ENCODE measurements at regions not wholly inside any gene's neighbourhood (a gene's known extent, or its start where the extent isn't known, plus 50 kb on each side); places are given as distances from the start of the nearest gene placed in this dataset.
"Not testable (repeated sequence)": the region's sequence is repeated elsewhere in the genome, so short reads cannot be mapped to it uniquely, and the experiment has no call there.

GRCh38 chr9:19922476-19923118, 133.8 kb upstream of the SLC24A2 start:
- H3K27ac ChIP-seq = no peak overlapping the region
- no peak for DNase-seq (ENCODE audit: low read depth, low spot score)

GRCh38 chr9:19920401-19920800, 131.6 kb upstream of the SLC24A2 start:
- DNase-seq (ENCODE audit: low read depth, low spot score) = no peak

GRCh38 chr9:19918630-19919029, 129.8 kb upstream of the SLC24A2 start:
- no peak overlapping the region for H3K27ac ChIP-seq
- no peak for DNase-seq (ENCODE audit: low read depth, low spot score)

More at GRCh38 chr9:19920401-19920800, 131.6 kb upstream of the SLC24A2 start:
- no peak overlapping the region for H3K27ac ChIP-seq

- no peak overlapping the region for H3K27ac ChIP-seq
- DNase-seq (ENCODE audit: low read depth, low spot score) = no peak
Measured at GRCh38 chr9:19914044-19914443, 125.2 kb upstream of the SLC24A2 start.

GRCh38 chr9:19913151-19913550, 124.3 kb upstream of the SLC24A2 start:
- peak; percentile 48 for DNase-seq (ENCODE audit: low read depth, low spot score)
- no peak overlapping the region for H3K27ac ChIP-seq

- H3K27ac ChIP-seq = no peak overlapping the region
- no peak for DNase-seq (ENCODE audit: low read depth, low spot score)
Measured at GRCh38 chr9:19903076-19903475, 114.2 kb upstream of the SLC24A2 start.

- DNase-seq (ENCODE audit: low read depth, low spot score) = no peak
- H3K27ac ChIP-seq = no peak overlapping the region
Measured at GRCh38 chr9:19901586-19901985, 112.7 kb upstream of the SLC24A2 start.

- no peak for DNase-seq (ENCODE audit: low read depth, low spot score)
- no peak overlapping the region for H3K27ac ChIP-seq
Measured at GRCh38 chr9:19896161-19896560, 107.3 kb upstream of the SLC24A2 start.

- H3K27ac ChIP-seq; DNase-seq (ENCODE audit: low read depth, low spot score): not testable (repeated sequence)
Measured at GRCh38 chr9:19895578-19895977, 106.7 kb upstream of the SLC24A2 start.

- DNase-seq (ENCODE audit: low read depth, low spot score) = no peak
- H3K27ac ChIP-seq = no peak overlapping the region
Measured at GRCh38 chr9:19895006-19895405, 106.2 kb upstream of the SLC24A2 start.

- DNase-seq (ENCODE audit: low read depth, low spot score) = no peak
- no peak overlapping the region for H3K27ac ChIP-seq
Measured at GRCh38 chr9:19885608-19886007, 96.8 kb upstream of the SLC24A2 start.

GRCh38 chr9:19879062-19879461, 90.2 kb upstream of the SLC24A2 start:
- H3K27ac ChIP-seq = no peak overlapping the region
- no peak for DNase-seq (ENCODE audit: low read depth, low spot score)

GRCh38 chr9:19876569-19877316, 87.9 kb upstream of the SLC24A2 start:
- no peak overlapping the region for H3K27ac ChIP-seq
- DNase-seq (ENCODE audit: low read depth, low spot score) = no peak

GRCh38 chr9:19875291-19875920, 86.6 kb upstream of the SLC24A2 start:
- no peak for DNase-seq (ENCODE audit: low read depth, low spot score)
- no peak overlapping the region for H3K27ac ChIP-seq

GRCh38 chr9:19873188-19873587, 84.4 kb upstream of the SLC24A2 start:
- not testable (repeated sequence) for H3K27ac ChIP-seq; DNase-seq (ENCODE audit: low read depth, low spot score)

- no peak overlapping the region for H3K27ac ChIP-seq
- DNase-seq (ENCODE audit: low read depth, low spot score) = no peak
Measured at GRCh38 chr9:19870988-19871387, 82.2 kb upstream of the SLC24A2 start.

- H3K27ac ChIP-seq = no peak overlapping the region
- no peak for DNase-seq (ENCODE audit: low read depth, low spot score)
Measured at GRCh38 chr9:19840953-19841352, 52.1 kb upstream of the SLC24A2 start.
